Activated CD4-positive, CD25-positive, alpha-beta regulatory T cell treated with anti-CD3 and anti-CD28 coated beads, Interleukin-2, amount 50 U/mL, for 72 hours (primary cell): ENCODE measurements at regions not wholly inside any gene's neighbourhood (a gene's known extent, or its start where the extent isn't known, plus 50 kb on each side); places are given as distances from the start of the nearest gene placed in this dataset.

Experiments used
- DNase-seq: peaks from one replicate; pipeline ENCODE4 v3.0.0; 2021

DNA sequence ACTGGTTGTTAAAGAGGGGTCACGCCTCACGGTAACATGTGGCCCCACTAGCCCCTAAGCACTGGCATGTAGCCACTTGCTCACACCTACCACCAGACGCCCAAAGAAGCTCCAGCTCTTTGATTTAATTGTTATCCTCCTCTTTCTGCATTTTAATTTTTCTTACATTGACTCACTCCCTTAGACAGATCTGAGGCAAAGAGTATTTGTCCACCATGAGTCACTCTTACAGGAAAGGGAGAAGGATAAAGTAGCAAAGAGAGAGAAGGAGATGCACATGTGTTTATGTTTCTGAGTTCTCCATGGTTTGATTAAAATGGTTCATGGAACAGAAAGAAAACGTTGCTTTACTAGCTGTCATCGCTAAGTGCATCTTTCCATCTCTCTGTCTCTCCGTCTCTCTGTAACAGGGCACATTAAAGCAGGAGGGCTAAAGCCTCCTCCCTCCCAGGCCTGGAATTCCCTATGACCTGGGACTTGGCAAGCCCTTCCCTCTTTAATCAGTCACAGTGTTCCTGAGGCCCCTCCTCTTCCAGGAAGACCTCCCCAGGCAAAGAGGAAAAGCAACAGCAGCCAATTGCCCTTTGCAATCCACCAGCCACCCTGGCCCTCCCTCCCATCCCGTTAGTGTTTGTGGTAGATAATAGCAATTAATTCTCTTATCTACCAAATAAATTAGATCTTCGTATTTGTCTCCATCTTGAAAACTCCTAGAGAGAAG, 112.8 kb upstream of the TSHZ2 start:
- DNase-seq = no peak

DNA sequence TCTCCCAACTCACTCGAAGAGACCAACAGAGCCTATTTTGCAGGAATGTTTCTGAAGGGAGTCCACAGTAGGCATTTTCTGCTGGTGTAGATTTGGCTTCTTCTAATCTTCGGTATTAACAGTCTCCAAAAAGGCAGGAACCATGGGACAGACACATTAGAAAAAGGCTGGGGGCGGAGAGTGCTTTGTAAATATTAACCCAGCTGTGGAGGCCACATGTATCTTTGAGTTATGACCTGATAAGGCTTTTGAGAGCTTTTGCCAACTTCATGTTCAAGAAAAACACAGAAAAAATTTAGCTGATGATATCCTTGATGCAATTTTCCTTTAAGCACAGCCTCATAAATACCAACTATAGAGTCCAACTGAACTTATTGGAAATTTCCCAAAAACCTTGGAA, 119.4 kb upstream of the TSHZ2 start:
- DNase-seq = no peak

DNA sequence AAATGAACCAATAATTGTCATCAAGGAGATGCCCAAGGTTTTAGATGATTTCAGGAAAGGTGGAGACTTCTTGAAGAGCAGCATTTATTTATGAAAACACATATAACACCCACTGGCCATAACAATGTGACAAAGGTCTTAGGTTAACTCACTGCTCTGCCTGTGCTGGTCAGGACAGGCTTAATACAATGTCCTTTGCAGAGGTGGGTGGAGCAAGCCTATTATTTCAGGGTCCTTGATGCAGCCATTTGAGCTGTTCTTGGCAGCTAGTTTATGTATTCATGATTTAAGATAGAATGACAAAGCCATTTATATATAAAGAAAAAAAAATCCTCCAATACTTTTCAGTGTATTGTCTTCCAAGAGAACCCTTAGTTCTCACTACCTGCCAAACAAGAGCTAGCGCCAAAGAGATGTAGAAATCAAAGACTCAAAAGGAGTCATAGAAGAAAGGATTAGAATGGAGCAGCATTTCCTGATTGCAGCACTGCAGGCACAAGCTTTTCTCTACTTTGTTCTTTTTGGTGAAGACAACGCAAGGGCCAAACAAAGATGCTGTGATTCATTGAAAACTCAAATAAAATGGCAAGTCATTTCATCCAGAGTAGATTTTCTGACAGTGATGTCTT, 124.3 kb upstream of the TSHZ2 start:
- DNase-seq = no peak

DNA sequence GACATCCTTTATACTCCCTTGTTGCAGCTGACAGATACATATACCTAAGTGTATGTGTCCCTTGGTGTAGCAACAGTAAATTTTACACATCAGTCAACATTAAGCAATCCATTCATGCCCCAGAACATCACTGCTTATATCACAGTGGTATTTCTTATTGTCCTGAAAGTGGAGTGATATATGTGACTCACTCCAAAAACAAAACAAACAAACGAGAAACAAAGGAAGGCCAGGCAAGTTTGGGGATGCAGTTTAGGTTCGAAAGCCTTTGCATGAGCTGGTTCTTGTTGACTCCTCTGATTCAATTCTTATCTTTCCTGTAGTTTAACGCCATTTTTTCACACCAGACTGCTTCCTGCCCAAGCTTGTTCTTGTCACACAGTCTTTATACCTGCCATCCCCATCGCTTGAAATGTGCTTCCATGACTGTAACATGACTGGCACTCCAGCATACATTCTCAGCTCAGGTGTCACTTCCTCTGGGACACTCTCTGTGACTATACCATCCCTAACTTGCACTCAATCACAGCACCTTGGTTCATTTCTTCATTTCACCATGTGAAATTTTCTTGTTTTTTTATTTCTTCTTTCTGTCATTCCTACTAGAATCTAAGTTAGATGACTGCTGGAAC, 125.0 kb upstream of the TSHZ2 start:
- no peak for DNase-seq

DNA sequence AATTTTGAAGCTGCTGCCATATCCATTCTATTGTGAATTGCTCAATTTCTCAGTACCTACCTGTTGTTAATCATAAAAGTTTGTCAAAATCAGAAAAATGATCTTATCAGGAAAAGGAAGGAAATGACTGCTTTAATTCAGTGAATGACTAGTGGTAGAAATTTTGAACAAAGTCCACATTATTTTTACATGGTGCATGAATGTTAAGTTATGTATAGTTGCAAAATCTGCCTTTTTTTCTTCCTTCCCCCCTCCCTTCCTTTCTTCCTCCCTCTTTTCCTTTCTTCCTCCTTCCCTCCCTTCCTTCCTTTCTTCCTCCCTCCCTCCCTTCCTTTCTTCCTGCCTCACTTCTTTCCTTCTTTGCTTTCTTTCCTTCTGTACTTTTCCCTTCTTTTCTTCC, 127.1 kb upstream of the TSHZ2 start:
- DNase-seq = no peak

DNA sequence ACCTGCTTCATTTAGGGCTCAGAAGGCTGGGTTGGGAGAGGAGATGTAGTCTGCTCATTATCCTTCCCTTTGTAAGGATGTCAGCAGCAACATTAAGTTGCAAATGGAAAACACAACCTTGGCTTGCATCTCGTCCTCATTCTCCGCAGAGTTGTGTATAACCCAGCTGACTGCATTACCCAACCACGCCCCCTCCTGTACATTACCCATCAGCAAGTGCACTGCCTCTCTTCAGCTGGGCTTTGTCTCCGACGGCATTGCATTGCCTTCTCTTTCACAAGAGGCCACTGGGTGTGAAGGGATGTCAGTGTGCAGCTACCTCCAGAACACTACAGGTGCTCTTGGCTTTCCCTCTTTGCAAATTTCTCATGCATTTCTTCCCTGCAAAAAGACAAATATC, 128.7 kb upstream of the TSHZ2 start:
- DNase-seq = no peak

DNA sequence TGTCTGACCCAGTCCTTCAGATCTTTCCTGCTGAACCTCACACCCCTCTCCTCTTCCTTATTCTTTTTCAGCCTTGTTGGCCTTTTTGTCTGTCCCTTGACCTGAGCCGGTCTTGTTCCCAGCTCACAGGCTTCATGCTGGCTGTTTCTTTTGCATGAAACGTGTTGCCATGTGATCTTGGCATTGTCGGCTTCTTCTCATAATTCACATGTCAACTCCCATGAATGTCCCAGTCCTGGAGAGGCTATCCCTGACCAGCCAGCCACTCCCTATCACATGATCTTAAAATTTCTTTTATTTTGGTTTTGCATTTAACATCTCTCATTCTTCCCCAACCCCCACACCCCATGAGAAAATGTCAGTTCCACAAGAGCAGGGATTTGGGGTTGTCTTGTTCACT, 131.2 kb upstream of the TSHZ2 start:
- DNase-seq = no peak

DNA sequence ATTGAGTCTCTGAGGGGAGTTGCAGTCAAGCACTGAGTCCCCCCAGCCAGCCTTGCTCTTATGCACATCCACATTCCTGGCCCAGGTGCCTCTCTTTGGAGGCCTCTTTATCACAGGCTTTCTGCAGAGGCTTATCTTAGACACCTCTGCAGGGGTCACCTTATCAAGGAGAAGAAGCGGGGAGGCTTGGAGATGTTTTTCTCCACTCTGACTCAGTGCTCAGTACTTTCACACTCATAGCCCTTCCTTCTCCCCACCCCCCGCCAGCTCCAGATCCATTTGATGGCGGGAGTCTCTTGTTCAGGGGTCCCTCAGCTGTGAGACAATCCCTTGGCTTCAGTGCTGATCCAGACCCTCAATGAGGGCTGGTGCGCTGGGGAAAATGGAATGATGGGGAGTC, 132.1 kb upstream of the TSHZ2 start:
- DNase-seq = no peak

DNA sequence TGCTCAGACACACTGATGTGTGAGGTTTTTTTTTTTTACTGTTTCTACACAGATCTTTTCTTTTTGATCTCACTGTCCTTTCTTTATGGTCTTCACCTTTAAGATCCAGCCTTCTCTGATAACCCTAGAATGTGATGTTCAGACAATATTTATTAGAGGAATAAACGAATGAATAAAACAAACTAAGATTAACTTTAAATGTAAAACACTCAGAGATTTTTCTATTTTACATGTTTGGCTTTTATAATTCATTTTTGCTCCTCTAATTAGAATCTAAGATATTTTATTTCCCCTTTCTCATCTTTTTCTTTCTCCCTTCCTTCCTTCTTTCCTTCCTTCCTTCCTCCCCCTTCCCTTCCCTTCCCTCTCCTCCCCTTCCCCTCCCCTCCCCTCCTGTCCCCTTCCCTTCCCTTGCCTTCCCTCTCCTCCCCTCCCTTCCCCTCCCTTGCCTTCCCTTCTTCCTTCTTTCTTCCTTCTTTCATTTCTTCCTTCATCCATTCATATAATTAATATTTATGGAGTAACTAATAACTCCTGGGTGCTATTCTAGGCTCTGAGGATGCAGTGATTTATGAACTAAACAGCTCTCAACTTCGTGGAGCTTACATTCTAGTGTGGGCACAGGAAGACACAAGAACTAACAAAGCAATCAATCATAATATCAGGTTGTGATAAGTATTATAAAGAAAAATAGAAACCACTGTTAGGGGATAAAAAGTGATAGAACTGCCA, 133.5 kb upstream of the TSHZ2 start:
- DNase-seq = no peak

DNA sequence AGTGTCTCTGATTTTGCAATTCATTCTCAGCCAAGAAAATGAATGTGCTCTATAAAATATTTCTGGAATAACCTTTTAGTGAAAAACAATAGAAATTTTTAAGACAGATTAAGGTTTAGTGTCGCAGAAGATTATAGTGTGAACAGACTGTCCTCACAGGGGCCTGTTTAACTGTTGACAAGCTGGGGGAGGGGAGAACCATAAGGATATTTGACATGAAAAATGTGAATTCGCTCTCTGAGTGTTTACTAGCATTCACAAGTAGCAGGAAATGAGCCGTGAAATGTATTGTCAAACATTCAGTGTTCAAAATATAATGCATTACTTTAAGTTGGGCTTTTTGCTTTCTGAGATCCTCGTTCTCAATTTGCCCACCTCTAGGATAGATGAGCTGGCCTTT, 134.8 kb upstream of the TSHZ2 start:
- DNase-seq = no peak

DNA sequence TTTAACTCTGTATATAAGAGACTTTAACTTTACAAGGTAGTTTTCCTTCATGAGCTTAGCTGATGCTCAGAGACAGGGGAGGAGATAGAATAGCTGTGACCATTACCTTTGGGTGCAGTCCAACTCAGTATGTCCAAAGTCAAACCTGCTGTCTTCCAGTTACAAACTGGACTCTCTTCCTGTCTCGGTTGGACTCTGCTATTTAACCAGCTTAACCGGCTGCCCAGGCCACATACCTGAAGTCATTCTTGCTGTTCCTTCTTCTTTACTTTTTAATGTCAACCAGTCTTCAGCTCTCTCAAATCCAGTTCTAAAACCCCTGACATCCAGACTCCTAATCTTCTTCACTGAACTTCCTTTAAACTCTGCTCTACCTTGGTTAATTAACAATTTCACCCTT, 138.3 kb upstream of the TSHZ2 start:
- no peak for DNase-seq

DNA sequence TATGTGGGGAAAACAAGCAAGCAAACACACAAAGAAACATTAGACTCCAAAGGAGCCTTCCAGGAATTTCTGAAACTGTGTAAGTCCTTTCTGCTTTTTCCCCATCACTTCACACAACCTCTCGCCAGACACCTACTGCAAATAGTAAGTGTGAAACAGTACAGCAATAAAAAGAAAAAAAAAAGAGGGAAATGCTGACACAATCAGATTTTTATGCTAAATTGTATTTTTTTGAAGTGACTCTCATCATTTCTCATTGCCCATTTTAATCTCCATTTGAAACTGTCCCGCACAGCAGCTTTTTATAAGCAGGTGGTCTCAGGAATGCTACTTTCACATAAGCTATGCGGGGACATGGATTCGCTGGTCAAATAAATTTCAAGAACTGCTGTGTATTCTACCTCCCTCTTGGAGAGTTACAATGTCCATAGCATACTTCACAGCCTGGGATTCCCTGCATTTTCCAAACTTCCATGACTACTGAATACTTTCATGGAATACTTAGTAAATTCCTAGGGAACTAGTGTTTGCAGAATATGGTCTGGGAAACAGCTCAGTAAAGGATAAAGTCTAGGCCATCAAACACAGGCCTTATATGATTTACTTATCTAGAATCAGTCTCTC, 139.9 kb upstream of the TSHZ2 start:
- DNase-seq = no peak

DNA sequence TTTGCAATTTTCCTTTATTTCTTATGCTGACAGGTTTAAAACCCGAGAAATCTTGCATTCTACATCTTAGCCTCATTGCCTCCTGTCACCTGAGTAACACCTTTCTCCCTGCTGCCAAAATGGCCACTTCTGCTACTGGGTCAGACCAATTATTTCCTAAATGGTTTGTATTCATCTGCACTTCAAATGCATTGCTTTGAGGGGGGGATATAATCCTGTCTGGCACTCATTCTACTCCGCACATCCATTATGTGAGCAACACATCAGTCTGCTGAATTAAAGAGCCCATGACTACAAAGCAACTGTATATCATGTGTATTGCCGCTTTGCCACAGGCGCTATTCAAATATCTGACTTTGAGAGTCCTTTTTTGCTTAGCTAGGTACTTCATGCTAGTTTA, 141.6 kb upstream of the TSHZ2 start:
- no peak for DNase-seq

DNA sequence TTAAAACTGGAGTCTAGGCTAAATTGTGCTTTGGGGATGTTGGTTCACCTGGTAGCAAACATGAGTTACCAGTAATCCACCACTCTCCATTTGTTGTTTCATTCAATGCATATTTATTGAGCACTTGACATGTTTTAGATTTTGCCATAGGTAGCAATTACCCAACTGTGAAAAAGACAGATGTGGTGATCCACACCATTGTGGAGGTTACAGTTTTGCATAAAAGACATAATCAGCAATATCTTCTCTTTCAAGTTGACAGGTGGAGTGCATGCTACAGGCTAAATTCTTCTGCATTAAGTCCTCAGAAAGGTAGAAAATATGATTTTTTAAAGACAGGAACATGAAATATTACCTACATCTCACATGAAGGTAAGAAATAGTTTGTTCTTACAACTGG, 143.0 kb upstream of the TSHZ2 start:
- no peak for DNase-seq

DNA sequence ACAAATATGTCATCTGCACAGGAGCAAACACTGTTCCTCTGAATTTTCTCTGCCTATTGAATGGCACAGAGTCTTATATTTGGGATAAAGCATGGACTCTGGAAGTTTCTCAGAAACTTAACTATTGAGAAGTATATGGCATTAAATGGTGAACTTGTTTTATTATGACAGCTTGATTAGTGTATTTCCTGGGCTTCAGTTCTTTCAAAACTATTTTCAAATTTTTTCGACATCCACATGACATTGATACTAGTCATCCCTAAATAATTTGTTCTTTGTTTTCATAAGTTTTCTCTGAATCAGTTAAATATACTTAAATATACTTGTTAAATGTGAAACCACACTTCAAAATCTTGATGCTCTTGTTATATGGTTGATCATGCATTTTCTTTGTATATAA, 144.0 kb upstream of the TSHZ2 start:
- DNase-seq = no peak

DNA sequence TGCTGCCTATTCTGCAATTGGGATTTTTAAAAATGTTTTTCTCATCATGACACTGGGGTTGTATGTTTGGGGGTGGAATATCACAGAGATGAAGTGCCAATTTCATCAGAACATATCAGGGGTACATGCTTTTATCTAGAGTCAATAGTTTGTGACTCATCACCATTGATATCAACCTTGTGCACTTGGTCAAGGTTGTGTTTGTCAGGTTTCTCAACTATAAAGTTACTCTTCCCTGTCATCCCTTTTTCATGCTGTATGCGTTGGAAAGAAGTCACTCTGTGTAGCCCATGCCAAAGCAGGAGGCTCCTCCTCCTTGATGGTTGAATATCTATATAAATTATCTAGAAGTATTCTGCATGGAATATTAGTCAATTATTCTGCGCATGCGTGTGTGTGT, 145.4 kb upstream of the TSHZ2 start:
- DNase-seq = no peak

DNA sequence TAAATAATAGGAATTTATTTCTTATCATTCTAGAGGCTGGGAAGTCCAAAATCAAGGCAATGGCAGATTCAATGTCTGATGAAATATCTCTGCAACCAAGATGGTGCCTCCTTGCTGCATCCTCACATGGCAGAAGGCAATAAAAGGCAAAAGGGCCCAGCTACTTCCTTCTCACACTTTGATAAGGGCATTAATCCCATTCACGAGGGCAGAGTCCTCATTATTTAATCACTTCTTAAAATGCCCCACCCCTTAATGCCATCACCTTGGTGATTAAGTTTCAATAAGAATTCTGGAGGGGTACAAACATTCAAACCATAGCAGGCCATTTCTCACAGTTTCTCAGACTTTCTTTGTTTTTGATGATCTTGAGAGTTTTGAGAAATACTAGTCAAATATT, 145.8 kb upstream of the TSHZ2 start:
- no peak for DNase-seq

DNA sequence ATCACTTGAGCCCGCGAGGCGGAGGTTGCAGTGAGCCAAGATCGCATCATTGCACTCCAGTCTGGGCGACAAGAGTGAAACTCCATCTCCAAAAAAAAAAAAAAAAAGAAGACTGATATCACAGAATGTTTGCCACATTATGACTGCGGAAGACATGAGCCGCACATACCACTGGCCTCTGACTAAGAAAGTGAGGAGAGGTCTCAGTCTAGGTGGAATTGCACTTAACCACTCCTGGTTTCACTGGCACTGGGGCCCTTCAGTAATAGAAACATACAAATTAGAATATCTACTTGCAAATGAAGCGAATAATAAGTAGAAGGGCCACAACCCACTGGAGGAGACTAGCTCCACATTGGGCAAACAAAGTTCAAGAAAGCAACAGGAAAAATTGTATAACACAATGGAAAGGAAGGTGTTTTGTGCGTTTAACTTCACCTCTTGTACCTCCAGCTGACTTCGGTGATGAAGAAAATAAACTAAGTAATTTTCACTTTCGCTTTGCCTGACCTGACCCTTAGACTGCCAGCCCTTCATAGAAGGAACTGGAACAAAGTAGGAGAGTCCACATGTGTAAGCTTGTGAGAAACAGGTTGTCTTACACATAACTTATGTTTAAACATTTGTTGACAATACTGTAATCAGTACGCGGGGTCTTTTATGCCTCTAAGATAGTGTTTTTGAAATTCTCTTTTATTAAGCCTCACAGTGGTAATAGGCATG, 147.5 kb upstream of the TSHZ2 start:
- no peak for DNase-seq

DNA sequence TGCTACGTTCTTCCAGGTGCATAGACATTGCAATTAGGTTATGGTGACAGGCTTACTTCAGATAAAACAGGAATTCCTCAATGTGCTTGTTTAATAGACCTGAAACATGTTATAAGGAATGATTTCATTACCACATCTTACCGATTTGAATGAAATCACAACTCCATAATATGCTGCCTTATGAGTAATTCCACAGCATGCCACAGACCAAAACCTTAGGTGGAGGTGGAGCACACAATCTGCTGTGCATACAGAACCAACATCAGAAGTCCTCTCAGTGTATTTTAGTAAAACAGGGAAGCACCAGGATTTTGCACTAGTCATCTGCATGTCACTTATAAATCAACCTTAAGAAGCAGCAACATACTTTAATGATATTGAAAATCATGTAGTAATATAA, 148.9 kb upstream of the TSHZ2 start:
- DNase-seq = no peak

DNA sequence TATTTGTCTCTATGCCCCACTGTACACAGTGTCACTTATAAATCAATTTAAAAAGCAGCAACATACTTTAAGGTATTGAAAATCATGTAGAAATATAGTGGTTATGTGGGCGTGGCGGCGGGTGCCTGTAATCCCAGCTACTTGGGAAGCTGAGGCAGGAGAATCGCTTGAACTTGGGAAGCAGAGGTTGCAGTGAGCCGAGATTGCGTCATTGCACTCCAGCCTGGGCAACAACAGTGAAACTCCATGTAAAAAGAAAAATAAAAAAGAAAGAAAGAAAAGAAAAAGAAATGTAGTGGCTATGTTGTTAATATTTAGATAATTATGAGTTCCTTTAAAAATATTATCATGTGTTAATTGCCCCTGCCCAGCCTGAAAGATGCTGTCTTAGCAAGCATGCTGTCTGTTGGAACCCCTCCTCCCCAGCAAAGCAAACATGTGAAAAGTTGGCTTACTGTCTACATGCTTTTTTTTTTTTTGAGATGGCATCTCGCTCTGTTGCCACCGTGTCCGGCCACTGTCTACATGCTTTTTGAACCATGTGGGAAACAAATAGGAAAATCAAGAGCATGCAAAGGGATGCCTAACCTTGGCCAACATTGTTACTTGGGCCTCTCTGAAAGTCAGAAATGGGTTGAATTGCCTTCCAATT, 151.4 kb upstream of the TSHZ2 start:
- no peak for DNase-seq

DNA sequence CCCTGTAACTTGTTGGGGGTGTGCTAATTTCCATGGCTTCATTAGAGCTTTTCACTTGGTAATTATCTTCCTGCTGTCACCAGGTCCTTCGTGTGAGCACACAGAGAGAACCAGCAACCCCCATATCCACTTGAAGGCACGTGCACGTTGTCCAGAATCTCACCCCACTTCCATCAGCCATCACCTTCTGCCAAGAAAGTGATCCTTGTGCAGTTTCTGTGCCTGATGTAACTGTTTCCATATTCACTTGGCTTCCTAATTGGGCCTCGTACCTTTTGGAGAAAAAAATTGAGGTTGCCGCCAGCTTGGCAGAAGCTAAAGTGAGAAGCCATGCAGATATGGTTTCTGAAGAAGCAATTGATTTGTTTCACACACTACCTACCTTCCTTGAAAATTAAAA, 153.7 kb upstream of the TSHZ2 start:
- no peak for DNase-seq

DNA sequence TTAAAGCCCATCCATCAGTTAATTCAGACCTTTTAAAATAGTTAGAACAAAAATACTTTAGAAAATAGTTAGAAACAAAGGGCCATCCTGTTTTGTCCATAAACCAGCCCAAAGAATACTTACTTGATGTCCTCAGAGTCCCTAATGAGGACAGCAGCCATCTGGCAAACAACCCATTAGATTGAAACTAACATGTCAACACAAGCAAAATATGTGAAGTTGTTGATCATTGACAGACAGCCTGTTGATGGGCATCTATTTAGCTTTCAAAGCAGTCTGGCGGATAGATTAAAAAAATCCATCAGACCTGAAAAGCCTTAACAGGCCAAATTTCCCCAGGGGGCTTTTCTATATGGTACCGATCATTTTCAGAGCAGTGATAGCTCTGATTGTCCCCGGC, 154.2 kb upstream of the TSHZ2 start:
- DNase-seq = no peak
